PC-3 (cell line): ENCODE measurements at regions not wholly inside any gene's neighbourhood (a gene's known extent, or its start where the extent isn't known, plus 50 kb on each side); places are given as distances from the start of the nearest gene placed in this dataset.

Source experiments
- ATAC-seq: fragments of 200-7000 bp; cut with Tn5 transposase; 2 replicates; pipeline ENCODE4 v1.9.1; 2020; ENCODE audit warnings: mild to moderate bottlenecking, moderate library complexity
- BruUV-seq: library from RNA; stranded (reverse); fragments of 400-500 nt; replicated peaks from 2 replicates; lab custom pipeline; 2021; lab: Mats Ljungman, UMichigan
- CTCF ChIA-PET: fragments of 300-600 bp; sonication (Branson Sonifier 250); formaldehyde crosslinking; loops from one replicate; lab custom pipeline; 2022; ENCODE audit warnings: antibody characterized with exemption; lab: Charles Lee
- POLR2A ChIA-PET: fragments of 300-600 bp; sonication (Branson Sonifier 250); formaldehyde crosslinking; loops from one replicate; lab custom pipeline; 2022; ENCODE audit warnings: antibody characterized with exemption; ENCODE audit not compliant: unreplicated experiment; lab: Charles Lee
- DNase-seq: peaks from one replicate; pipeline ENCODE4 v3.0.0-alpha.2; 2015
- H2AFZ ChIP-seq: fragments of 300-600 bp; sonication (generic); 2 replicates; pipeline ENCODE4 v1.6.0; 2016; ENCODE audit warnings: antibody characterized with exemption, low read length
- H3F3A ChIP-seq: fragments of 300-600 bp; sonication (generic); one replicate; pipeline ENCODE4 v1.6.0; 2017; ENCODE audit warnings: antibody characterized with exemption, low read length, control low read depth, mild to moderate bottlenecking; ENCODE audit not compliant: unreplicated experiment
- H3K27ac ChIP-seq: fragments of 300-600 bp; sonication (generic); 2 replicates; pipeline ENCODE4 v1.5.1; 2016; ENCODE audit warnings: mild to moderate bottlenecking, low read length
- H3K27me3 ChIP-seq: fragments of 300-600 bp; sonication (generic); 2 replicates; pipeline ENCODE4 v1.6.1; 2016; ENCODE audit warnings: low read length, mixed read lengths
- H3K36me3 ChIP-seq: fragments of 300-600 bp; sonication (generic); 2 replicates; pipeline ENCODE4 v1.6.1; 2016; ENCODE audit warnings: low read depth, mixed run types, low read length, mixed read lengths
- H3K4me1 ChIP-seq: fragments of 300-600 bp; sonication (generic); 2 replicates; pipeline ENCODE4 v1.5.1; 2016; ENCODE audit warnings: low read length; ENCODE audit not compliant: insufficient read depth
- H3K4me2 ChIP-seq: fragments of 300-600 bp; sonication (generic); 2 replicates; pipeline ENCODE4 v1.6.0; 2016; ENCODE audit warnings: low read length
- H3K4me3 ChIP-seq: fragments of 300-600 bp; sonication (generic); 2 replicates; pipeline ENCODE4 v1.5.1; 2016; ENCODE audit warnings: mild to moderate bottlenecking, low read length, mixed read lengths
- H3K79me2 ChIP-seq: fragments of 300-600 bp; sonication (generic); 2 replicates; pipeline ENCODE4 v1.6.1; 2017; ENCODE audit warnings: low read length, mixed read lengths
- H3K9ac ChIP-seq: fragments of 300-600 bp; sonication (generic); 2 replicates; pipeline ENCODE4 v1.6.0; 2016; ENCODE audit warnings: mild to moderate bottlenecking, low read length
- H3K9me2 ChIP-seq: fragments of 300-600 bp; sonication (generic); replicated peaks from 2 replicates; pipeline ENCODE4 v1.6.1; 2016; ENCODE audit warnings: mixed run types, low read length, mixed read lengths
- H3K9me3 ChIP-seq: fragments of 300-600 bp; sonication (generic); 2 replicates; pipeline ENCODE4 v1.6.1; 2016; ENCODE audit warnings: low read length, mixed read lengths
- H4K20me1 ChIP-seq: fragments of 300-600 bp; sonication (generic); 2 replicates; pipeline ENCODE4 v1.6.1; 2016; ENCODE audit warnings: low read length, mixed read lengths
- EZH2 ChIP-seq: fragments of 300-600 bp; sonication (generic); IDR thresholded peaks from one replicate; pipeline ENCODE4 v1.6.1; 2017; ENCODE audit warnings: antibody characterized with exemption, mild to moderate bottlenecking, low read length; ENCODE audit not compliant: unreplicated experiment
- EZH2phosphoT487 ChIP-seq: fragments of 300-600 bp; sonication (generic); IDR thresholded peaks from 2 replicates; pipeline ENCODE4 v1.6.1; 2018; ENCODE audit warnings: mild to moderate bottlenecking, antibody characterized with exemption, low read length, borderline replicate concordance
- intact Hi-C: fragments of 100-400 bp; cut with micrococcal nuclease; formaldehyde crosslinking; loops from 2 replicates; pipeline ENCODE4 v1.9.0; 2023
- TF ChIP-seq, protein P1 (sequence below): fragments of 300-600 bp; sonication (generic); conservative IDR thresholded peaks from 2 replicates; pipeline ENCODE4 v1.5.1; 2017; ENCODE audit warnings: antibody characterized with exemption, low read depth, mild to moderate bottlenecking, low read length

DNA sequence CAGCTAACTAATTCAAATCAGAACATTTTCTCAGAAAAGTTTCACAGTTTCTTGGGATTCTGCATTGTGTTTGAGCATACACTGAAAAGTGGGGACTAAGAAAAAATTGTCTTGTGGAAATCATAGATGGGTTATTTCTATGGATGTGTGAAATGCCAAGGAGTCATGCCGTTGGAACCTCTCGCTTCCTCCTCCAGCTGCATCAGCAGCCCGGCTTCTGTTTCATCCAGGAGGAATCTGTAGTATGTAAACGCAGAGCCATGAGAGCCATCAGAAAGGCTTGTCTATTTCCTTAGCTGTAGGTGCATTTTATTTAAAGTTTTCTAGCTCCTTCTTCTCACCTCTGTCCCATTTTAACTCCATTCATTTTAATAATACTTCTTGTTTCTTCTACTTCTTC, 1144.1 kb downstream of the GATA3 start:
- ATAC-seq (no peak), DNase-seq (no peak)
- no peak for TF ChIP-seq EZH2phosphoT487
- no peak for TF ChIP-seq EZH2
- TF ChIP-seq, protein P1, sequence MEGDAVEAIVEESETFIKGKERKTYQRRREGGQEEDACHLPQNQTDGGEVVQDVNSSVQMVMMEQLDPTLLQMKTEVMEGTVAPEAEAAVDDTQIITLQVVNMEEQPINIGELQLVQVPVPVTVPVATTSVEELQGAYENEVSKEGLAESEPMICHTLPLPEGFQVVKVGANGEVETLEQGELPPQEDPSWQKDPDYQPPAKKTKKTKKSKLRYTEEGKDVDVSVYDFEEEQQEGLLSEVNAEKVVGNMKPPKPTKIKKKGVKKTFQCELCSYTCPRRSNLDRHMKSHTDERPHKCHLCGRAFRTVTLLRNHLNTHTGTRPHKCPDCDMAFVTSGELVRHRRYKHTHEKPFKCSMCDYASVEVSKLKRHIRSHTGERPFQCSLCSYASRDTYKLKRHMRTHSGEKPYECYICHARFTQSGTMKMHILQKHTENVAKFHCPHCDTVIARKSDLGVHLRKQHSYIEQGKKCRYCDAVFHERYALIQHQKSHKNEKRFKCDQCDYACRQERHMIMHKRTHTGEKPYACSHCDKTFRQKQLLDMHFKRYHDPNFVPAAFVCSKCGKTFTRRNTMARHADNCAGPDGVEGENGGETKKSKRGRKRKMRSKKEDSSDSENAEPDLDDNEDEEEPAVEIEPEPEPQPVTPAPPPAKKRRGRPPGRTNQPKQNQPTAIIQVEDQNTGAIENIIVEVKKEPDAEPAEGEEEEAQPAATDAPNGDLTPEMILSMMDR = no peak
- no TSS peak for BruUV-seq
- Histone ChIP-seq H3K4me3 (no peak overlapping the region), H3K27me3 (peaks cover 52% of the 10 kb centered on the region), H3K79me2 (no peaks in the 10 kb centered on the region), H3K27ac (no peak overlapping the region), H3K9me2 (no peaks in the 10 kb centered on the region), H2AFZ (no peak overlapping the region), H3K4me1 (no peaks in the 10 kb centered on the region), H4K20me1 (no peaks in the 10 kb centered on the region), H3K9me3 (no peaks in the 10 kb centered on the region), H3K36me3 (no peaks in the 10 kb centered on the region), H3F3A (no peaks in the 10 kb centered on the region), H3K9ac (no peak overlapping the region), H3K4me2 (no peak overlapping the region)
- intact Hi-C loops = no loop called here
- ChIA-PET POLR2A (no interaction called here), CTCF (no interaction called here)

DNA sequence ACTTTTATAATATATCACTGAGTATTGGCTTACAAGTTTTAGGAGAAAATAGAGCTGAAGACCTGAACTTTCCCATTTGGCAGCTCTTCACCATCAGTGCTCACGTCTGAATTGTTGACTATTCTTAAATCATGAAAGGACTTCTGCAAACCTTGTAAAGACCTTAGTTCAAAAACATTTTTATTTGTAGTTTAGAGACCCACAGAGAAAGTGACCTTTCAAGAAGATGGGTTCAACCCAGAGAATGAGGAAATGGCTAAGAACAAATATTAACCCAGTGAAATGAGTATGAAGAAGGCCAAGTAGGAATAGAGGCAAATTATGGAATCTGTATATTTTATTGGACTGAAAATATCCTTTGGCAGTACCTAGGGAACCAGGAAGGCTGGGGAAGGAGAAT, 1151.1 kb downstream of the GATA3 start:
- H3K4me3 ChIP-seq = no peak overlapping the region
- CTCF ChIA-PET = no interaction called here
- no peak overlapping the region for H3K27ac ChIP-seq
- no peaks in the 10 kb centered on the region for H3K4me1 ChIP-seq
- DNase-seq (no peak), ATAC-seq (no peak)
- no TSS peak for BruUV-seq
- no peak for TF ChIP-seq EZH2phosphoT487
- TF ChIP-seq, protein P1 = no peak
- no peak for TF ChIP-seq EZH2
- no peaks in the 10 kb centered on the region for H3K9me3 ChIP-seq
- H3F3A ChIP-seq = no peaks in the 10 kb centered on the region
- no peak overlapping the region for H3K4me2 ChIP-seq
- no peak overlapping the region for H2AFZ ChIP-seq
- POLR2A ChIA-PET = no interaction called here
- no peaks in the 10 kb centered on the region for H3K79me2 ChIP-seq
- H4K20me1 ChIP-seq = no peaks in the 10 kb centered on the region
- no peaks in the 10 kb centered on the region; the same call in 1 of the 2 replicates for H3K36me3 ChIP-seq
- no peak overlapping the region for H3K9ac ChIP-seq
- H3K9me2 ChIP-seq = no peaks in the 10 kb centered on the region
- intact Hi-C loops = no loop called here
- peaks cover 25% of the 10 kb centered on the region for H3K27me3 ChIP-seq

DNA sequence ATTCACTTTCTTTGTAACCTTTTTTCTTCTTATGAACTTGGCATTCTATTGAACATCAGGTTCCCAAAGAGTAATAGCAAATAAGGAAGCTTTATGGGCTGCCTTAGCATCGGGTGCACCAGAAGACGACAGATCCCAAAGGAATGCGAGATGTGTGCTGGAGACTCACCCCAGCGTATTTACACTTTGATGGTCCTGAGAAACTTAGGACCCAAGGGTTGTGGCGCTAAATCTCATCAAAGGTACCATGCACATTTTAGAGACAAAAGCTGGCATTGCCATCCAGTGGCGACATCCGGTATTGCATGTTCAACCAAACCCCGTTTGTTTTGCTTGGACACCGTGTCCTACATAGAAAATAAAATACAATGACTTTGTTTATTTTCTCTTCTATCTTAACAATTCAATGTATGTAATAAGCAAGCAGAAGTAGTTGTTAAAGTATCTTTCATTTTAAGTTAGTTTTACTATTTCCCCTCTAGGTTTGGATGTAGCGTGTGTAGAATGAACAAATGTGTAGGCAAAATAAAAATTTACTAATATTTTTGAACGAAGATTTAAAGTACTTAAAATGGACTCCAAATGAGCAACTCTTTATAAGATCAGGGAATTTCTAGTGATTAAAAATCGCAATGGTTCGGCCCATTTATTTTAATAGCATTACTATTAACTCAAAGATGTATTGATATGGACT, 1154.8 kb downstream of the GATA3 start:
- Histone ChIP-seq H3K79me2 (no peaks in the 10 kb centered on the region), H3K4me3 (no peak overlapping the region), H3K9me2 (no peaks in the 10 kb centered on the region), H3F3A (no peaks in the 10 kb centered on the region), H3K9ac (no peak overlapping the region), H3K9me3 (no peaks in the 10 kb centered on the region), H2AFZ (no peak overlapping the region), H3K36me3 (no peaks in the 10 kb centered on the region; the same call in 1 of the 2 replicates), H3K4me2 (no peak overlapping the region), H3K27ac (no peak overlapping the region), H3K4me1 (no peaks in the 10 kb centered on the region), H3K27me3 (peaks cover 16% of the 10 kb centered on the region; the same call in 1 of the 2 replicates), H4K20me1 (no peaks in the 10 kb centered on the region)
- peak; percentile 43; the same call in 1 of the 2 replicates for ATAC-seq
- CTCF ChIA-PET = interaction anchor here (0.5 to 1.0 kb wide), 4 partner anchors 199 to 1684 kb away, joined by 3 to 4 read pairs (median 4); no protein-coding TSS in a partner anchor
- DNase-seq = peak; percentile 66
- POLR2A ChIA-PET = no interaction called here
- BruUV-seq = no TSS peak
- TF ChIP-seq, protein P1 = peak; percentile 69
- TF ChIP-seq EZH2phosphoT487 = no peak
- TF ChIP-seq EZH2 = no peak
- intact Hi-C loops = loop anchor here (1.0 to 2.0 kb wide), 2 partner anchors 1336 to 1684 kb away; no protein-coding TSS in a partner anchor
